BLaER1 (cell line): ENCODE measurements at regions not wholly inside any gene's neighbourhood (a gene's known extent, or its start where the extent isn't known, plus 50 kb on each side); places are given as distances from the start of the nearest gene placed in this dataset.
"Not testable (repeated sequence)": the region's sequence is repeated elsewhere in the genome, so short reads cannot be mapped to it uniquely, and the experiment has no call there.

Experiments used
- H3K27ac ChIP-seq: shearing (Covaris generic); formaldehyde crosslinking; 2 replicates; pipeline ENCODE4 v1.8.1; 2022
- H3K27me3 ChIP-seq: shearing (Covaris generic); formaldehyde crosslinking; 2 replicates; pipeline ENCODE4 v1.8.1; 2022
- H3K36me3 ChIP-seq: shearing (Covaris generic); formaldehyde crosslinking; 2 replicates; pipeline ENCODE4 v1.8.1; 2022
- H3K4me1 ChIP-seq: shearing (Covaris generic); formaldehyde crosslinking; 2 replicates; pipeline ENCODE4 v1.8.1; 2022
- H3K4me2 ChIP-seq: shearing (Covaris generic); formaldehyde crosslinking; 2 replicates; pipeline ENCODE4 v1.8.1; 2022
- H3K4me3 ChIP-seq: shearing (Covaris generic); formaldehyde crosslinking; 2 replicates; pipeline ENCODE4 v1.8.1; 2022
- H3K9ac ChIP-seq: shearing (Covaris generic); formaldehyde crosslinking; 2 replicates; pipeline ENCODE4 v1.8.1; 2022
- H3K9me3 ChIP-seq: shearing (Covaris generic); formaldehyde crosslinking; 2 replicates; pipeline ENCODE4 v1.8.1; 2022
- H4K20me1 ChIP-seq: shearing (Covaris generic); formaldehyde crosslinking; 2 replicates; pipeline ENCODE4 v1.8.1; 2022
- Cebpa-rat ChIP-seq: shearing (Covaris generic); IDR thresholded peaks from 2 replicates; pipeline ENCODE4 v1.8.1; 2022

- Histone ChIP-seq H3K4me3 (no peak overlapping the region), H3K36me3 (no peaks in the 10 kb centered on the region), H3K4me1 (no peaks in the 10 kb centered on the region), H3K9ac (no peak overlapping the region), H3K9me3 (no peaks in the 10 kb centered on the region), H3K27ac (no peak overlapping the region), H4K20me1 (no peaks in the 10 kb centered on the region), H3K4me2 (no peak overlapping the region), H3K27me3 (no peaks in the 10 kb centered on the region)
- no peak for TF ChIP-seq Cebpa-rat
Measured at GRCh38 chr2:160606341-160606740, 112.7 kb upstream of the RBMS1 start.

- Histone ChIP-seq H3K9ac (no peak overlapping the region), H3K27me3 (no peaks in the 10 kb centered on the region), H3K4me1 (no peaks in the 10 kb centered on the region), H3K4me3 (no peak overlapping the region), H3K4me2 (no peak overlapping the region), H3K9me3 (no peaks in the 10 kb centered on the region), H4K20me1 (no peaks in the 10 kb centered on the region), H3K27ac (no peak overlapping the region), H3K36me3 (no peaks in the 10 kb centered on the region)
- no peak for TF ChIP-seq Cebpa-rat
Measured at GRCh38 chr2:160608599-160608998, 115.0 kb upstream of the RBMS1 start.

GRCh38 chr2:160609346-160609745, 115.7 kb upstream of the RBMS1 start:
- Histone ChIP-seq H3K36me3 (no peaks in the 10 kb centered on the region), H3K9me3 (no peaks in the 10 kb centered on the region), H3K9ac (no peak overlapping the region), H4K20me1 (no peaks in the 10 kb centered on the region), H3K4me3 (no peak overlapping the region), H3K27ac (no peak overlapping the region), H3K27me3 (no peaks in the 10 kb centered on the region), H3K4me2 (no peak overlapping the region), H3K4me1 (no peaks in the 10 kb centered on the region)
- TF ChIP-seq Cebpa-rat = no peak

GRCh38 chr2:160610041-160610440, 116.4 kb upstream of the RBMS1 start:
- TF ChIP-seq Cebpa-rat = no peak
- H3K27me3 ChIP-seq = no peaks in the 10 kb centered on the region
- H3K4me3 ChIP-seq = no peak overlapping the region
- no peaks in the 10 kb centered on the region for H3K4me1 ChIP-seq
- H4K20me1 ChIP-seq = no peaks in the 10 kb centered on the region
- H3K27ac ChIP-seq = no peak overlapping the region
- H3K9ac ChIP-seq = no peak overlapping the region
- H3K9me3 ChIP-seq = no peaks in the 10 kb centered on the region
- H3K36me3 ChIP-seq = no peaks in the 10 kb centered on the region
- H3K4me2 ChIP-seq = no peak overlapping the region

GRCh38 chr2:160612266-160612856, 118.8 kb upstream of the RBMS1 start:
- no peak overlapping the region for H3K4me2 ChIP-seq
- TF ChIP-seq Cebpa-rat = no peak
- H3K9me3 ChIP-seq = no peaks in the 10 kb centered on the region; the same call in 1 of the 2 replicates
- H3K4me1 ChIP-seq = no peaks in the 10 kb centered on the region
- H4K20me1 ChIP-seq = no peaks in the 10 kb centered on the region
- H3K9ac ChIP-seq = no peak overlapping the region
- H3K27ac ChIP-seq = no peak overlapping the region
- no peak overlapping the region for H3K4me3 ChIP-seq
- no peaks in the 10 kb centered on the region for H3K36me3 ChIP-seq
- no peaks in the 10 kb centered on the region for H3K27me3 ChIP-seq

- no peaks in the 10 kb centered on the region for H3K36me3 ChIP-seq
- no peak for TF ChIP-seq Cebpa-rat
- H3K27ac ChIP-seq = no peak overlapping the region
- no peak overlapping the region for H3K4me3 ChIP-seq
- H3K4me2 ChIP-seq = no peak overlapping the region
- H4K20me1 ChIP-seq = no peaks in the 10 kb centered on the region
- no peaks in the 10 kb centered on the region for H3K27me3 ChIP-seq
- no peaks in the 10 kb centered on the region for H3K4me1 ChIP-seq
- H3K9me3 ChIP-seq = no peaks in the 10 kb centered on the region; the same call in 1 of the 2 replicates
- H3K9ac ChIP-seq = no peak overlapping the region
Measured at GRCh38 chr2:160613466-160614153, 120.0 kb upstream of the RBMS1 start.

GRCh38 chr2:160614391-160614790, 120.8 kb upstream of the RBMS1 start:
- no peak for TF ChIP-seq Cebpa-rat
- Histone ChIP-seq H3K4me2 (no peak overlapping the region), H3K36me3 (no peaks in the 10 kb centered on the region), H3K9me3 (no peaks in the 10 kb centered on the region; the same call in 1 of the 2 replicates), H3K4me3 (no peak overlapping the region), H3K27me3 (no peaks in the 10 kb centered on the region), H4K20me1 (no peaks in the 10 kb centered on the region), H3K9ac (no peak overlapping the region), H3K27ac (no peak overlapping the region), H3K4me1 (no peaks in the 10 kb centered on the region)

GRCh38 chr2:160615706-160616105, 122.1 kb upstream of the RBMS1 start:
- TF ChIP-seq Cebpa-rat = no peak
- Histone ChIP-seq H3K4me2 (no peak overlapping the region), H3K9me3 (no peaks in the 10 kb centered on the region; the same call in 1 of the 2 replicates), H3K4me1 (no peaks in the 10 kb centered on the region), H3K4me3 (no peak overlapping the region), H3K9ac (no peak overlapping the region), H3K27me3 (no peaks in the 10 kb centered on the region), H3K27ac (no peak overlapping the region), H3K36me3 (no peaks in the 10 kb centered on the region), H4K20me1 (no peaks in the 10 kb centered on the region)

- no peak for TF ChIP-seq Cebpa-rat
- Histone ChIP-seq H3K9me3 (no peaks in the 10 kb centered on the region; the same call in 1 of the 2 replicates), H3K27ac (no peak overlapping the region), H3K9ac (no peak overlapping the region), H4K20me1 (no peaks in the 10 kb centered on the region), H3K4me3 (no peak overlapping the region), H3K4me2 (no peak overlapping the region), H3K4me1 (no peaks in the 10 kb centered on the region), H3K27me3 (no peaks in the 10 kb centered on the region), H3K36me3 (no peaks in the 10 kb centered on the region)
Measured at GRCh38 chr2:160616149-160616548, 122.5 kb upstream of the RBMS1 start.

- H3K4me2 ChIP-seq = no peak overlapping the region
- H4K20me1 ChIP-seq = no peaks in the 10 kb centered on the region
- no peaks in the 10 kb centered on the region for H3K27me3 ChIP-seq
- H3K9me3 ChIP-seq = peaks cover 6% of the 10 kb centered on the region; the same call in 1 of the 2 replicates
- TF ChIP-seq Cebpa-rat = no peak
- no peaks in the 10 kb centered on the region for H3K36me3 ChIP-seq
- no peak overlapping the region for H3K9ac ChIP-seq
- H3K4me3 ChIP-seq = no peak overlapping the region
- no peak overlapping the region for H3K27ac ChIP-seq
- H3K4me1 ChIP-seq = no peaks in the 10 kb centered on the region
Measured at GRCh38 chr2:160621748-160622147, 128.1 kb upstream of the RBMS1 start.

GRCh38 chr2:160628020-160628637, 134.5 kb upstream of the RBMS1 start:
- not testable (repeated sequence) for H3K4me2 ChIP-seq, H3K36me3 ChIP-seq

More at GRCh38 chr2:160628020-160628637, 134.5 kb upstream of the RBMS1 start:
- H4K20me1 ChIP-seq, H3K27me3 ChIP-seq, H3K27ac ChIP-seq, H3K4me3 ChIP-seq, H3K9ac ChIP-seq: not testable (repeated sequence)
- H3K9me3 ChIP-seq = peaks cover 12% of the 10 kb centered on the region; the same call in 1 of the 2 replicates
- H3K4me1 ChIP-seq = peaks cover 26% of the 10 kb centered on the region
